ENCODE measurements at regions not wholly inside any gene's neighbourhood (a gene's known extent, or its start where the extent isn't known, plus 50 kb on each side); places are given as distances from the start of the nearest gene placed in this dataset.

DNA sequence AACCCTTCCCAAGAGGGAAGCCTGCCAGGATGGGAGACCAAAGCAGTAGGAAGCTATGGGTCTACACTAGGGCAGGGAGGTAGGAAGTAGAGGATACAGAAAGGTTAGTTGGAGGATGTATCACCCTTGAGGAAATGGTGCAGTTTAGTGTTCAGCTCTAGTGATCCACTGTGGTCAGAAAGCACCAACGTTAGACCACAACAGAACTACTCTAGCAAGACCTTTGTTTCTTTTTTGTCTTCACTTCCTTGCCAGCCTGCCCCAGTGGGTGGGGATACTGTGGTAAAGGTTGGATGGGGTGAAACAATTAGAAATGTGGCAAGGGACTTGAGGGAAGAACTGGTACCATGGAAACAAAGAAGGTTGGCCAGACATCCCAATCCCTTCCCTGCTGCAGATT is 83.3 kb downstream of the DDIT4L start:
- Histone ChIP-seq H3K9ac (ENCODE audit: low read length) (no peak overlapping the region), H3K27me3 (ENCODE audit: control insufficient read depth, insufficient read depth, low read length) (no peaks in the 10 kb centered on the region), H3K36me3 (ENCODE audit: control insufficient read depth, low read depth, low read length) (no peaks in the 10 kb centered on the region), H3K9me3 (ENCODE audit: control insufficient read depth, low read depth, low read length) (no peaks in the 10 kb centered on the region), H3K4me1 (ENCODE audit: control insufficient read depth, low read depth, low read length) (no peaks in the 10 kb centered on the region), H3K27ac (ENCODE audit: low read length) (no peak overlapping the region), H3K4me3 (ENCODE audit: low read length) (no peak overlapping the region)

- Histone ChIP-seq H3K4me1 (ENCODE audit: control insufficient read depth, low read depth, low read length) (peaks cover 15% of the 10 kb centered on the region), H3K4me3 (ENCODE audit: low read length) (no peak overlapping the region), H3K9me3 (ENCODE audit: control insufficient read depth, low read depth, low read length) (no peaks in the 10 kb centered on the region), H3K27ac (ENCODE audit: low read length) (no peak overlapping the region), H3K36me3 (ENCODE audit: control insufficient read depth, low read depth, low read length) (no peaks in the 10 kb centered on the region), H3K9ac (ENCODE audit: low read length) (no peak overlapping the region), H3K27me3 (ENCODE audit: control insufficient read depth, insufficient read depth, low read length) (no peaks in the 10 kb centered on the region)
These were observed 86.6 kb downstream of the DDIT4L start for GRCh38 chr4:100103671-100104070.

DNA sequence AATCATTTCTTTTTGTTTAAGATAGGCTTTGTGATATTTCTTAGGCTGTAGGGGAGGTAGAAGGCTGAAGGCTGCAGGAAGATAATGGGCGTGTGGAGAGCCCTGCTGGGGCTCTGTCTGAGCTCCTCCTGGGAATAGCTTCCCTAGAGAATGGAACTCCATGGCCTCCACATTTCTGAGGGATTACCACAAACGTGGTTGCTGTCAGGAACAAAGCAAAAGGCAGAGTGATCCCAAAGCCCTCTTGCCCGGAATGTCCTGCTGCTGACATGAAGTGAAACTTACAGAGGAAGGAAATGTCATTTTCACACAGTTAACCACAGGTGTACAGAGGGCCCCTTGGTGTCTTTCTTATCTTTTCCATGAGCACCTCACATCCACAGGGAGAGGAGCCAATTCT is 89.3 kb downstream of the DDIT4L start:
- Histone ChIP-seq H3K27ac (ENCODE audit: low read length) (no peak overlapping the region), H3K27me3 (ENCODE audit: control insufficient read depth, insufficient read depth, low read length) (no peaks in the 10 kb centered on the region), H3K4me1 (ENCODE audit: control insufficient read depth, low read depth, low read length) (peaks cover 16% of the 10 kb centered on the region), H3K4me3 (ENCODE audit: low read length) (no peak overlapping the region), H3K9ac (ENCODE audit: low read length) (no peak overlapping the region), H3K36me3 (ENCODE audit: control insufficient read depth, low read depth, low read length) (no peaks in the 10 kb centered on the region), H3K9me3 (ENCODE audit: control insufficient read depth, low read depth, low read length) (no peaks in the 10 kb centered on the region)

DNA sequence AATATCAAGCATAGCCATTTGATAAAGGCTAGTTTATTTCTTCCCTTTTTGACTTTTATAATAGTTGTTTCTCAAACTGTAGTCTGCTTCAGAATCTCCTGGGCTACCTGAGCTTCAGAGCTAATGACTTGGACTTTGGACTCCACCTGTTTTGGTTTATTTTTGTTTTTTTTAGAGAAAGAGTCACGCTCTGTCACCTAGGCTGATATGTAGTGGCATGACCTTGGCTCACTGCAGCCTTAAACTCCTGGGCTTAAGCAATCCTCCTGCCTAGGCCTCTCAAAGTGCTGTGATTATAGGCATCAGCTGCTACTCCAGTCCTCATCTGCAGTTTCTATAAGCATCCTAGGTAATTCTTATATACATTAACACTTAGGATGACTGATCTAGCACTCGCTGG is 90.5 kb downstream of the DDIT4L start:
- Histone ChIP-seq H3K9me3 (ENCODE audit: control insufficient read depth, low read depth, low read length) (no peaks in the 10 kb centered on the region), H3K9ac (ENCODE audit: low read length) (no peak overlapping the region), H3K27me3 (ENCODE audit: control insufficient read depth, insufficient read depth, low read length) (no peaks in the 10 kb centered on the region), H3K4me1 (ENCODE audit: control insufficient read depth, low read depth, low read length) (peaks cover 16% of the 10 kb centered on the region), H3K4me3 (ENCODE audit: low read length) (no peak overlapping the region), H3K36me3 (ENCODE audit: control insufficient read depth, low read depth, low read length) (no peaks in the 10 kb centered on the region), H3K27ac (ENCODE audit: low read length) (no peak overlapping the region)

GRCh38 chr4:100098681-100099080 is 91.6 kb downstream of the DDIT4L start:
- Histone ChIP-seq H3K27me3 (ENCODE audit: control insufficient read depth, insufficient read depth, low read length) (no peaks in the 10 kb centered on the region), H3K9me3 (ENCODE audit: control insufficient read depth, low read depth, low read length) (no peaks in the 10 kb centered on the region), H3K4me1 (ENCODE audit: control insufficient read depth, low read depth, low read length) (peaks cover 21% of the 10 kb centered on the region), H3K27ac (ENCODE audit: low read length) (no peak overlapping the region), H3K9ac (ENCODE audit: low read length) (no peak overlapping the region), H3K4me3 (ENCODE audit: low read length) (no peak overlapping the region), H3K36me3 (ENCODE audit: control insufficient read depth, low read depth, low read length) (no peaks in the 10 kb centered on the region)

DNA sequence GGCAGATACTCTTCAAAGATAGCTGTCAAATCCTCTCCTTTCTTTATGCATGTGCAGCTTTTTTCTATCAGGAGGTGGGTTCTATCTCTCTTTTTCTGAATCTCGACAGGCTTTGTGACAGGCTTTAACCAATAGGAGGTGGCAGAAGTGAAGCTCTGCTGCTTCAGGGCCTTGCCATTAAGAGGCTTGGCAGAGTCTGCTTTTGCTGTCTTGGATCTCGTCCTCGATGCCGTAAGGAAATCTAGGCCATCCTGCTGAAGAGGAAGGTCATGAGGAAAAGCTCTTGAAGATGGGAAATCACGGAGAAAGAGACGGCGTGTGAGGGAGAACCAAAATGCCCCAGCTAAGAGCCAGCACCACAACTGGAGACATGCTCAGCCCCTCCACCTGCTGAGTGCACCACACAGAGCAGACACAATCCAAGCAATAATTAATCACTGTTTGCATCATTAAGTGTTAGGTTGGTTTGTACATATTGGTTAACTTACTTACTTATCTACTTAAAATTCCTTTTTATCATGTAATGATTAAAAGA is 92.2 kb downstream of the DDIT4L start:
- Histone ChIP-seq H3K36me3 (ENCODE audit: control insufficient read depth, low read depth, low read length) (no peaks in the 10 kb centered on the region), H3K9me3 (ENCODE audit: control insufficient read depth, low read depth, low read length) (no peaks in the 10 kb centered on the region), H3K9ac (ENCODE audit: low read length) (no peak overlapping the region), H3K4me3 (ENCODE audit: low read length) (no peak overlapping the region), H3K27me3 (ENCODE audit: control insufficient read depth, insufficient read depth, low read length) (no peaks in the 10 kb centered on the region), H3K4me1 (ENCODE audit: control insufficient read depth, low read depth, low read length) (peaks cover 26% of the 10 kb centered on the region), H3K27ac (ENCODE audit: low read length) (no peak overlapping the region)

- Histone ChIP-seq H3K27ac (ENCODE audit: low read length) (no peak overlapping the region), H3K27me3 (ENCODE audit: control insufficient read depth, insufficient read depth, low read length) (no peaks in the 10 kb centered on the region), H3K4me1 (ENCODE audit: control insufficient read depth, low read depth, low read length) (peaks cover 28% of the 10 kb centered on the region), H3K4me3 (ENCODE audit: low read length) (no peak overlapping the region), H3K9me3 (ENCODE audit: control insufficient read depth, low read depth, low read length) (no peaks in the 10 kb centered on the region), H3K9ac (ENCODE audit: low read length) (no peak overlapping the region), H3K36me3 (ENCODE audit: control insufficient read depth, low read depth, low read length) (no peaks in the 10 kb centered on the region)
These were observed 94.3 kb downstream of the DDIT4L start for GRCh38 chr4:100095729-100096595.

DNA sequence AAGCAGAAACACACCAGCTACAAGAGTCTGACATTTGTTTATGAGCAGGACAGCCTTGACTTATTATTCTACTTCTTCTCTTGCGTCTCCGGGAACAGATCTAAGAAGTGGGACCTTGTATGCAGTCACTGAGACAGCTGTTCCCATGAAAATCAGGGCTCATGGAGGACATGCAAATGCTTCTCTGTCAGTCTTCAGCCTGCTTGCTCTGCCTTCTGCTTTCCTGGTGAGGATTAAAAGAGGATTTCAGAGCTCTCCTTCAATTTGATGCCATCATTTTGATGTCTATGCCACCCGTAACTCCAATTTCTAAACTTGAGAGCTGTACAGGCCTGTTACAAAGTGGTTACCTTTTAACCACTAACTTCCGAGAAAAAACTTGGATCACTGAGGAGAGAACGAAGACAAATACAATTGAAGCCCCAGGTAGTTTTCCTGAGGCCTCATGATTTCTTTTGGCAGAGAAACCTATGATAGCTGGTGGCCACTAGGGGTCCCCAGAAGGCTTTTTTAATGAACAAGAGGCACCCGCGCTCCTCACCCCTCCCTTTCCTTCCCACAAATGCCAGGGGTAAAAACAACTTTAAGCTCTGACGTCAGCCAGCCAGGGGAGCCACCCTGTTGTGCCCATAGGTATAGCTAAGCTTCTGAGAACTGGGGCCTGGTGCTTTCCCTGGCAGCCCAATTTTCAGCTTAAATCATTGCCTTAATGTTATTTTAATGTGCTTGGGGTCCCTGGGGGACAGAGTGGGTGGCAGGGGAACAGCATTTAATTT is 97.0 kb downstream of the DDIT4L start:
- Histone ChIP-seq H3K9me3 (ENCODE audit: control insufficient read depth, low read depth, low read length) (no peaks in the 10 kb centered on the region), H3K36me3 (ENCODE audit: control insufficient read depth, low read depth, low read length) (no peaks in the 10 kb centered on the region), H3K4me3 (ENCODE audit: low read length) (peak overlapping the region; percentile 8), H3K9ac (ENCODE audit: low read length) (peak overlapping the region; percentile 55), H3K27ac (ENCODE audit: low read length) (peak overlapping the region; percentile 47), H3K27me3 (ENCODE audit: control insufficient read depth, insufficient read depth, low read length) (no peaks in the 10 kb centered on the region), H3K4me1 (ENCODE audit: control insufficient read depth, low read depth, low read length) (peaks cover 17% of the 10 kb centered on the region)

GRCh38 chr4:100087743-100088142 is 102.5 kb downstream of the DDIT4L start:
- Histone ChIP-seq H3K27me3 (ENCODE audit: control insufficient read depth, insufficient read depth, low read length) (no peaks in the 10 kb centered on the region), H3K27ac (ENCODE audit: low read length) (no peak overlapping the region), H3K9me3 (ENCODE audit: control insufficient read depth, low read depth, low read length) (no peaks in the 10 kb centered on the region), H3K4me3 (ENCODE audit: low read length) (no peak overlapping the region), H3K4me1 (ENCODE audit: control insufficient read depth, low read depth, low read length) (peaks cover 8% of the 10 kb centered on the region), H3K9ac (ENCODE audit: low read length) (no peak overlapping the region), H3K36me3 (ENCODE audit: control insufficient read depth, low read depth, low read length) (no peaks in the 10 kb centered on the region)

GRCh38 chr4:100086766-100087431 is 103.4 kb downstream of the DDIT4L start:
- H3K9me3 ChIP-seq (ENCODE audit: control insufficient read depth, low read depth, low read length), result no peaks in the 10 kb centered on the region
- no peak overlapping the region for H3K9ac ChIP-seq (ENCODE audit: low read length)
- no peaks in the 10 kb centered on the region for H3K27me3 ChIP-seq (ENCODE audit: control insufficient read depth, insufficient read depth, low read length)
- H3K27ac ChIP-seq (ENCODE audit: low read length), result no peak overlapping the region
- H3K4me1 ChIP-seq (ENCODE audit: control insufficient read depth, low read depth, low read length), result peaks cover 4% of the 10 kb centered on the region
- H3K36me3 ChIP-seq (ENCODE audit: control insufficient read depth, low read depth, low read length), result no peaks in the 10 kb centered on the region
- no peak overlapping the region for H3K4me3 ChIP-seq (ENCODE audit: low read length)

DNA sequence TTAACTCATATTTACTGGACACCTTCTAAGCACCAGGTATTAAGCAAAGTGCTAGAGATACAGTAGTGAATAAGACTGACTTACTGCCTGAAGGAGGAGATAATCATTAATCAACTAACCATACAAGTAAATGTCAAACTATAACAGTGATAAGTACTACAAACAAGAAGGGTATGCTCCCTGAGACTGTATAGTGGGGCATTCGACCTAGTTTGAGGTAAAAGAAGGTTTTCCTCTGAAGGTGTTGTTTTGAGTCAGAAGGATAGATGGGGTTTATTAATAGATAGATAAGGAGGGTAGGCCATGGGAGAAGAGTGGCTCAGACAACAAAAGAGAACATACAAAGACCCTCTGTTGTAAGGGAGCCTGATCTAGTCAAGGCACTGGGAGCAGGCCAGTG is 105.4 kb downstream of the DDIT4L start:
- Histone ChIP-seq H3K36me3 (ENCODE audit: control insufficient read depth, low read depth, low read length) (no peaks in the 10 kb centered on the region), H3K27me3 (ENCODE audit: control insufficient read depth, insufficient read depth, low read length) (no peaks in the 10 kb centered on the region), H3K4me3 (ENCODE audit: low read length) (no peak overlapping the region), H3K9ac (ENCODE audit: low read length) (no peak overlapping the region), H3K4me1 (ENCODE audit: control insufficient read depth, low read depth, low read length) (peaks cover 4% of the 10 kb centered on the region), H3K9me3 (ENCODE audit: control insufficient read depth, low read depth, low read length) (no peaks in the 10 kb centered on the region), H3K27ac (ENCODE audit: low read length) (no peak overlapping the region)
